H1 (cell line): ENCODE measurements at regions not wholly inside any gene's neighbourhood (a gene's known extent, or its start where the extent isn't known, plus 50 kb on each side); places are given as distances from the start of the nearest gene placed in this dataset.

Experiments
- CTCF ChIA-PET: fragments of 300-600 bp; sonication (Branson Sonifier 250); formaldehyde crosslinking; loops from one replicate; lab custom pipeline; 2021; ENCODE audit not compliant: partially characterized antibody; lab: Charles Lee
- POLR2A ChIA-PET: fragments of 300-600 bp; sonication (Branson Sonifier 250); formaldehyde crosslinking; loops from one replicate; lab custom pipeline; 2021; ENCODE audit warnings: inconsistent platforms; ENCODE audit not compliant: partially characterized antibody; lab: Charles Lee
- DNase-seq, 2 experiments: peaks; one replicate each; pipeline versions ENCODE4 v3.0.0 to v3.0.0-alpha.2; 2010 to 2022; ENCODE audit warnings: low spot score in 2 of 2, low read depth in 1 of 2, mixed read lengths in 1 of 2
- FAIRE-seq: peaks from 2 replicates; lab custom pipeline; 2011; peaks lifted over from hg19 to GRCh38; lab: Jason Lieb, UNC
- H2AFZ ChIP-seq: 2 replicates; pipeline ENCODE4 v1.8.1; 2012; ENCODE audit warnings: low read length, inconsistent platforms
- H2AK5ac ChIP-seq: 2 replicates; pipeline ENCODE4 v1.6.1; 2013; ENCODE audit warnings: low read depth, low read length
- H2BK120ac ChIP-seq: replicated peaks from 2 replicates; pipeline ENCODE3; 2013; ENCODE audit warnings: low read depth, low read length, inconsistent platforms
- H2BK12ac ChIP-seq: 2 replicates; pipeline ENCODE4 v1.6.1; 2013; ENCODE audit warnings: low read depth, low read length
- H2BK15ac ChIP-seq: 2 replicates; pipeline ENCODE4 v1.6.1; 2013; ENCODE audit warnings: low read length
- H2BK20ac ChIP-seq: 2 replicates; pipeline ENCODE4 v1.6.1; 2013; ENCODE audit warnings: low read length
- H2BK5ac ChIP-seq: 2 replicates; pipeline ENCODE4 v1.6.1; 2013; ENCODE audit warnings: low read depth, low read length
- H3K14ac ChIP-seq: 2 replicates; pipeline ENCODE4 v1.6.1; 2013; ENCODE audit warnings: inconsistent platforms; ENCODE audit not compliant: insufficient read length
- H3K18ac ChIP-seq: 2 replicates; pipeline ENCODE4 v1.6.1; 2013; ENCODE audit warnings: low read length; ENCODE audit errors: extremely low read depth
- H3K23ac ChIP-seq: 2 replicates; pipeline ENCODE4 v1.6.1; 2013; ENCODE audit warnings: inconsistent platforms; ENCODE audit not compliant: insufficient read length
- H3K23me2 ChIP-seq: 2 replicates; pipeline ENCODE4 v1.6.1; 2013; ENCODE audit warnings: low read depth, low read length
- H3K27ac ChIP-seq: 2 replicates; pipeline ENCODE4 v1.6.1; 2011; ENCODE audit warnings: low read depth, low read length, inconsistent platforms
- H3K27me3 ChIP-seq, 4 experiments: replicated peaks in 1 of 4; 1 replicate in 1 of 4; 2 replicates in 3 of 4; pipeline versions ENCODE4 v1.6.1 to v1.8.1; 2011 to 2013; ENCODE audit warnings: low read length in 3 of 4, mild to moderate bottlenecking in 3 of 4, inconsistent platforms in 2 of 4, mixed read lengths in 2 of 4, moderate library complexity in 1 of 4; ENCODE audit not compliant: control insufficient read depth in 3 of 4, insufficient read depth in 3 of 4; ENCODE audit errors: extremely low read depth in 1 of 4
- H3K36me3 ChIP-seq, 4 experiments: 2 replicates each; pipeline versions ENCODE4 v1.6.1 to v1.8.1; 2011 to 2013; ENCODE audit warnings: mild to moderate bottlenecking in 4 of 4, low read length in 3 of 4, moderate library complexity in 2 of 4, control low read depth in 1 of 4, inconsistent platforms in 1 of 4; ENCODE audit not compliant: insufficient read depth in 4 of 4, control insufficient read depth in 2 of 4
- H3K4ac ChIP-seq: replicated peaks from 2 replicates; pipeline ENCODE3; 2013; ENCODE audit warnings: low read length, low read depth, mixed read lengths, inconsistent platforms; ENCODE audit not compliant: insufficient read length
- H3K4me1 ChIP-seq, 4 experiments: replicated peaks in 1 of 4; 1 replicate in 1 of 4; 2 replicates in 3 of 4; pipeline versions ENCODE4 v1.6.1 to v1.8.1; 2011 to 2013; ENCODE audit warnings: low read length in 3 of 4, inconsistent platforms in 2 of 4, mixed read lengths in 1 of 4; ENCODE audit not compliant: insufficient read depth in 4 of 4, control insufficient read depth in 3 of 4
- H3K4me2 ChIP-seq, 2 experiments: 2 replicates each; pipeline versions ENCODE4 v1.6.1 to v1.8.1; 2011 to 2013; ENCODE audit warnings: low read depth in 2 of 2, low read length in 2 of 2, control low read depth in 1 of 2, inconsistent platforms in 1 of 2, mild to moderate bottlenecking in 1 of 2; ENCODE audit not compliant: insufficient read depth in 1 of 2
- H3K4me3 ChIP-seq, 4 experiments: fragments of 200-600, 300-600 bp in 1 of 4; sonication (generic), shearing (Covaris generic), sonication (Bioruptor Twin) in 1 of 4; 2 replicates each; pipeline versions ENCODE4 v1.5.1 to v1.8.1; 2011 to 2016; ENCODE audit warnings: low read length in 4 of 4, low read depth in 3 of 4, control low read depth in 2 of 4, inconsistent platforms in 2 of 4, mild to moderate bottlenecking in 2 of 4, mixed read lengths in 1 of 4, moderate library complexity in 1 of 4; ENCODE audit not compliant: insufficient read depth in 2 of 4; ENCODE audit errors: extremely low read depth in 1 of 4
- H3K56ac ChIP-seq: replicated peaks from 2 replicates; pipeline ENCODE3; 2013; ENCODE audit warnings: low read depth, mild to moderate bottlenecking, mixed read lengths, low read length, inconsistent platforms; ENCODE audit not compliant: insufficient read length
- H3K79me1 ChIP-seq: 2 replicates; pipeline ENCODE4 v1.6.1; 2013; ENCODE audit warnings: low read depth, low read length, control low read depth
- H3K79me2 ChIP-seq, 2 experiments: 2 replicates each; pipeline versions ENCODE4 v1.6.1 to v1.8.1; 2012 to 2013; ENCODE audit warnings: low read length in 2 of 2, mild to moderate bottlenecking in 2 of 2, inconsistent platforms in 1 of 2; ENCODE audit not compliant: insufficient read depth in 2 of 2, control insufficient read depth in 1 of 2
- H3K9ac ChIP-seq, 4 experiments: replicated peaks in 1 of 4; 1 replicate in 1 of 4; 2 replicates in 3 of 4; pipeline versions ENCODE4 v1.6.1 to v1.8.1; 2011 to 2013; ENCODE audit warnings: low read depth in 3 of 4, low read length in 3 of 4, control low read depth in 2 of 4, mild to moderate bottlenecking in 2 of 4, moderate library complexity in 2 of 4, inconsistent platforms in 1 of 4; ENCODE audit errors: extremely low read depth in 1 of 4
- H3K9me3 ChIP-seq, 2 experiments: 2 replicates each; pipeline versions ENCODE4 v1.6.1 to v1.8.1; 2012 to 2013; ENCODE audit warnings: mild to moderate bottlenecking in 2 of 2, moderate library complexity in 2 of 2, control low read depth in 1 of 2, inconsistent platforms in 1 of 2, low read depth in 1 of 2, low read length in 1 of 2, mixed read lengths in 1 of 2; ENCODE audit not compliant: insufficient read depth in 2 of 2
- H4K20me1 ChIP-seq, 2 experiments: replicated peaks in 1 of 2; 2 replicates each; pipeline versions ENCODE3 to v1.8.1; 2011 to 2013; ENCODE audit warnings: inconsistent platforms in 2 of 2, low read length in 2 of 2, mild to moderate bottlenecking in 1 of 2; ENCODE audit not compliant: insufficient read depth in 2 of 2, control insufficient read depth in 1 of 2
- H4K5ac ChIP-seq: 2 replicates; pipeline ENCODE4 v1.6.1; 2013; ENCODE audit warnings: low read length, low read depth, mixed read lengths, inconsistent platforms; ENCODE audit not compliant: insufficient read length
- H4K8ac ChIP-seq: 2 replicates; pipeline ENCODE4 v1.8.0; 2013; ENCODE audit warnings: mild to moderate bottlenecking, moderate library complexity, low read length, inconsistent platforms; ENCODE audit not compliant: insufficient read depth; ENCODE audit errors: extremely low read depth
- H4K91ac ChIP-seq: replicated peaks from 2 replicates; pipeline ENCODE3; 2013; ENCODE audit warnings: low read length, mixed read lengths, inconsistent platforms; ENCODE audit not compliant: insufficient read length
- CBX5 ChIP-seq: fragments of 300-800, 300-1000 bp; sonication (generic); IDR thresholded peaks from 2 replicates; pipeline ENCODE4 v1.7.1; 2016; ENCODE audit warnings: antibody characterized with exemption, low read length, low read depth
- CHD2 ChIP-seq: IDR thresholded peaks from 2 replicates; pipeline ENCODE4 v1.6.1; 2012; ENCODE audit warnings: low read length, improper control_type of control experiment
- EZH2 ChIP-seq: fragments of 200-600 bp; sonication (generic); IDR thresholded peaks from 2 replicates; pipeline ENCODE4 v1.7.1; 2012; ENCODE audit warnings: low read depth, mild to moderate bottlenecking, moderate library complexity, low read length, inconsistent platforms; ENCODE audit not compliant: severe bottlenecking
- HDAC2 ChIP-seq, 2 experiments: fragments of 300-600 bp in 1 of 2; sonication (generic) in 1 of 2; IDR thresholded peaks; 2 replicates each; pipeline ENCODE4 v1.6.1; 2011 to 2012; ENCODE audit warnings: low read depth in 2 of 2, low read length in 2 of 2, mild to moderate bottlenecking in 2 of 2, moderate library complexity in 2 of 2, borderline replicate concordance in 1 of 2, inconsistent platforms in 1 of 2
- HDAC6 ChIP-seq: IDR thresholded peaks from one replicate; pipeline ENCODE4 v1.7.1; 2012; ENCODE audit warnings: low read depth, mild to moderate bottlenecking, inconsistent platforms, low read length, moderate library complexity
- JUN ChIP-seq: IDR thresholded peaks from 2 replicates; pipeline ENCODE4 v1.6.1; 2011; ENCODE audit warnings: low read depth, mild to moderate bottlenecking, improper control_type of control experiment, low read length
- PHF8 ChIP-seq: fragments of 200-600 bp; sonication (generic); conservative IDR thresholded peaks from 2 replicates; pipeline ENCODE4 v1.7.1; 2012; ENCODE audit warnings: low read depth, mild to moderate bottlenecking, inconsistent platforms, low read length, moderate library complexity
- POLR2AphosphoS5 ChIP-seq: IDR thresholded peaks from 2 replicates; pipeline ENCODE4 v1.6.1; 2011; ENCODE audit warnings: low read depth, low read length
- SP4 ChIP-seq: IDR thresholded peaks from 2 replicates; pipeline ENCODE4 v1.6.1; 2012; ENCODE audit warnings: low read length, inconsistent platforms
- WGBS, 2 experiments: shearing (Covaris generic) in 1 of 2; methylation state at CpG; one replicate each; pipeline versions ENCODE4 v1.1.6 to v1.1.7; 2013 to 2015; ENCODE audit warnings: low lambda C conversion rate in 2 of 2, mixed read lengths in 2 of 2, inconsistent platforms in 1 of 2, low coverage in 1 of 2, missing lambda C conversion rate in 1 of 2; ENCODE audit not compliant: insufficient replicate concordance in 2 of 2, insufficient coverage in 1 of 2, insufficient read length in 1 of 2; ENCODE audit errors: extremely low coverage in 1 of 2, missing lambda C conversion rate in 1 of 2; 5-methylcytosine and 5-hydroxymethylcytosine counted together
- TF ChIP-seq, protein P1 (sequence below), 3 experiments: IDR thresholded peaks; 1 replicate in 2 of 3; 2 replicates in 1 of 3; pipeline versions ENCODE4 v1.5.1 to v1.6.1; 2011; ENCODE audit warnings: low read length in 3 of 3, mild to moderate bottlenecking in 3 of 3, inconsistent platforms in 2 of 3, low read depth in 1 of 3, moderate library complexity in 1 of 3; ENCODE audit not compliant: insufficient read depth in 1 of 3; ENCODE audit errors: control extremely low read depth in 1 of 3
- TF ChIP-seq, protein P2 (sequence below): IDR thresholded peaks from 2 replicates; pipeline ENCODE4 v1.6.1; 2012; ENCODE audit warnings: inconsistent platforms

DNA sequence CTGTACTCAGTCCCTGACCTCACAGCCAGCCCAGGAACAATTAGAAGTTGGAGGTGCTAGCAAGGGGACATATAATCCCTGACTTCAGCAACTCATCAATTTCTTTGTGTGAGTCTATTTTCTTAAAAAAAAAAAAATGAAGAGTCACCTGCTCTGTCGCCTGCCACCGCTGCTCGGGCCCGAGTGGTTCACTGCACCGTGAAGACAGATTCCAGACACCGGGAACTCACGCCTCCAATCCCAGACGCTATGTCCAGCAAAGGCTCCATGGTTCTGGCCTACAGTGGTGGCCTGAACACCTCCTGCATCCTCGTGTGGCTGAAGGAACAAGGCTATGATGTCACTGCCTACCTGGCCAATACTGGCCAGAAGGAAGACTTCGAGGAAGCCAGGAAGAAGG is 606.6 kb downstream of the PRELID2 start:
- WGBS, 2 experiments, result 91% methylated on average over 10 of the region's 10 CpGs; no CpG with 5 or more reads in 1 of the 2 experiments
- CTCF ChIA-PET, result interaction anchor here (1.0 to 1.3 kb wide), 2 partner anchors 68 to 896 kb away, joined by 3 read pairs; no protein-coding TSS in a partner anchor
- H3K4me2 ChIP-seq, result no peak overlapping the region
- TF ChIP-seq, protein P1, sequence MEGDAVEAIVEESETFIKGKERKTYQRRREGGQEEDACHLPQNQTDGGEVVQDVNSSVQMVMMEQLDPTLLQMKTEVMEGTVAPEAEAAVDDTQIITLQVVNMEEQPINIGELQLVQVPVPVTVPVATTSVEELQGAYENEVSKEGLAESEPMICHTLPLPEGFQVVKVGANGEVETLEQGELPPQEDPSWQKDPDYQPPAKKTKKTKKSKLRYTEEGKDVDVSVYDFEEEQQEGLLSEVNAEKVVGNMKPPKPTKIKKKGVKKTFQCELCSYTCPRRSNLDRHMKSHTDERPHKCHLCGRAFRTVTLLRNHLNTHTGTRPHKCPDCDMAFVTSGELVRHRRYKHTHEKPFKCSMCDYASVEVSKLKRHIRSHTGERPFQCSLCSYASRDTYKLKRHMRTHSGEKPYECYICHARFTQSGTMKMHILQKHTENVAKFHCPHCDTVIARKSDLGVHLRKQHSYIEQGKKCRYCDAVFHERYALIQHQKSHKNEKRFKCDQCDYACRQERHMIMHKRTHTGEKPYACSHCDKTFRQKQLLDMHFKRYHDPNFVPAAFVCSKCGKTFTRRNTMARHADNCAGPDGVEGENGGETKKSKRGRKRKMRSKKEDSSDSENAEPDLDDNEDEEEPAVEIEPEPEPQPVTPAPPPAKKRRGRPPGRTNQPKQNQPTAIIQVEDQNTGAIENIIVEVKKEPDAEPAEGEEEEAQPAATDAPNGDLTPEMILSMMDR (IDR thresholded peaks at IDR 0.05; ENCODE audit: control extremely low read depth in 1 of 3, insufficient read depth in 1 of 3, low read depth in 1 of 3, low read length in 3 of 3), result no peak
- no peak for TF ChIP-seq CBX5
- no peak for TF ChIP-seq CHD2
- TF ChIP-seq HDAC2 (IDR thresholded peaks at IDR 0.05; ENCODE audit: borderline replicate concordance in 1 of 2, low read depth in 2 of 2, low read length in 2 of 2), result no peak
- no peak for TF ChIP-seq POLR2AphosphoS5
- TF ChIP-seq SP4, result no peak
- TF ChIP-seq PHF8, result no peak
- no peak for TF ChIP-seq JUN
- no peak for TF ChIP-seq HDAC6
- TF ChIP-seq EZH2, result no peak
- TF ChIP-seq, protein P2, sequence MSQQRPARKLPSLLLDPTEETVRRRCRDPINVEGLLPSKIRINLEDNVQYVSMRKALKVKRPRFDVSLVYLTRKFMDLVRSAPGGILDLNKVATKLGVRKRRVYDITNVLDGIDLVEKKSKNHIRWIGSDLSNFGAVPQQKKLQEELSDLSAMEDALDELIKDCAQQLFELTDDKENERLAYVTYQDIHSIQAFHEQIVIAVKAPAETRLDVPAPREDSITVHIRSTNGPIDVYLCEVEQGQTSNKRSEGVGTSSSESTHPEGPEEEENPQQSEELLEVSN, result no peak

More for the DNA sequence above, 606.6 kb downstream of the PRELID2 start:
- Histone ChIP-seq H3K23me2 (no peaks in the 10 kb centered on the region), H2BK20ac (no peak overlapping the region), H2AK5ac (no peak overlapping the region), H3K9me3 (no peaks in the 10 kb centered on the region), H2AFZ (no peak overlapping the region), H3K18ac (no peak overlapping the region), H2BK15ac (no peak overlapping the region), H3K79me1 (no peaks in the 10 kb centered on the region), H3K23ac (no peak overlapping the region), H4K20me1 (no peaks in the 10 kb centered on the region), H3K79me2 (no peaks in the 10 kb centered on the region), H3K27me3 (no peaks in the 10 kb centered on the region), H3K36me3 (no peaks in the 10 kb centered on the region), H3K56ac (no peak overlapping the region), H3K4me1 (peaks cover 0 to 4% (median 0%) of the 10 kb centered on the region in 4 experiments; a peak in 1 of 7 replicates), H3K9ac (no peak overlapping the region), H2BK5ac (no peak overlapping the region), H2BK12ac (no peak overlapping the region), H3K27ac (no peak overlapping the region), H3K4ac (no peak overlapping the region), H2BK120ac (no peak overlapping the region), H4K8ac (no peak overlapping the region), H4K91ac (no peak overlapping the region), H3K14ac (no peak overlapping the region), H3K4me3 (no peak overlapping the region), H4K5ac (no peak overlapping the region)
- DNase-seq (no peak), FAIRE-seq (no peak)
- POLR2A ChIA-PET, result no interaction called here
